ENCODE measurements at regions not wholly inside any gene's neighbourhood (a gene's known extent, or its start where the extent isn't known, plus 50 kb on each side); places are given as distances from the start of the nearest gene placed in this dataset.

DNA sequence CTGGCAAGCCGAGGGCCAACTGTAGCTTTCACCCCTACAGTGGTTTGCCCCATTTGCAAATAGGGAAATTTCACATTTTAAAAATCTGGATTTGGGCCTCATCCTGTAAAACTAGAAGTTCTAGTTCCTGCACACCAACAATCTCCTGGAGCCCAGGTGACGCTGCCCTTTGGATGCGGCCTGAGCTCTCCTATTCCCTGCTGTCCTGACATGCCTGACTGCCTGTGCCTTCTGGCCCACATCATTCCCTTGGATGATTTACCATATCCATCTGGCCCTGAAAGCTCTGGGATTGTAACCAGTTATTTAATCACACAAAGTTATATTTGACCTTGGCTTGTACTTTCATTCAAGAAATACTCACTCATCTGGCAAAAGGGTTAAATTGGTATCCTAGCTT, 272.3 kb downstream of the ARRDC4 start:
- WGBS (ENCODE audit: insufficient coverage), result 87% methylated on average over 3 of the region's 3 CpGs

DNA sequence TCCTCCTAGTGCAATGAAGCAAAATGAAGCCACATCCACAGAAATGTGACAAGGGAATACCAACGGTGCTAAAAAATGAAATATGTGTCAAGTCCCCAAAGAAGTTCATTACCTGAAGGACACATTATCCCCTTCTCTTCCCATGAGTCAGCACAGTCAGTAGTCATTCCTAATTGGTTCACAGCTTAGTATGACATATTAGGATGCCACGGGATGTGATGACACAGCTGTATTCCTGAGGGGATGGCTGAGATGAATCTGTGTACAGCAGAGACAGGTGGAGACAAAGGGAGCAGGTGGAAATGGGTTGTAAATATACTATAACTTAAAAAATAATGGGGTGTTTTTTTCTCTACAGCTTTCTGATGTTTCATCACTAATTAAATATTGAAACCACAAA, 273.4 kb downstream of the ARRDC4 start:
- H2AFZ ChIP-seq (ENCODE audit: insufficient read depth, low read depth, low read length, poor library complexity, severe bottlenecking), result no peak overlapping the region
- intact Hi-C loops (cut with micrococcal nuclease), result no loop called here
- no peaks in the 10 kb centered on the region for H3K4me1 Mint-ChIP-seq
- no peak overlapping the region for H3K27ac Mint-ChIP-seq
- no peaks in the 10 kb centered on the region for H4K20me1 ChIP-seq (ENCODE audit: control insufficient read depth, insufficient read depth, low read length, poor library complexity, severe bottlenecking)
- H3K79me2 ChIP-seq (ENCODE audit: control insufficient read depth, insufficient read depth, low read length), result no peaks in the 10 kb centered on the region
- H3K27ac ChIP-seq (ENCODE audit: low read length in 2 of 2), result no peak overlapping the region
- H3K9me3 ChIP-seq (ENCODE audit: control extremely low read depth in 1 of 3, control insufficient read depth in 2 of 3, insufficient read depth in 1 of 3, low read length in 2 of 3), result no peaks in the 10 kb centered on the region
- ATAC-seq (ENCODE audit: low read depth), result no peak
- H3K9me3 Mint-ChIP-seq (ENCODE audit: insufficient read depth), result no peaks in the 10 kb centered on the region
- H3K4me2 ChIP-seq (replicated peaks; ENCODE audit: low read depth, low read length, poor library complexity, severe bottlenecking), result no peak overlapping the region
- H3K36me3 ChIP-seq (replicated peaks in 1 of 2; ENCODE audit: control extremely low read depth in 1 of 2, control insufficient read depth in 1 of 2, extremely low read depth in 1 of 2, insufficient read depth in 2 of 2, low read length in 1 of 2), result no peaks in the 10 kb centered on the region
- POLR2A ChIA-PET, result no interaction called here
- no CpG with 5 or more reads among the region's 2 CpGs for WGBS (ENCODE audit: insufficient coverage)
- no peak overlapping the region for H3K9ac ChIP-seq (ENCODE audit: low read length)
- H3K4me3 Mint-ChIP-seq, result no peak overlapping the region
- CTCF ChIA-PET, result no interaction called here
- no peaks in the 10 kb centered on the region for H3K27me3 Mint-ChIP-seq
- no peak for DNase-seq
- no peak overlapping the region for H3K4me3 ChIP-seq (ENCODE audit: control extremely low read depth in 1 of 5, extremely low read depth in 1 of 5, insufficient read depth in 1 of 5, low read depth in 2 of 5, low read length in 4 of 5)
- no peaks in the 10 kb centered on the region for H3K27me3 ChIP-seq (replicated peaks in 1 of 4; ENCODE audit: control extremely low read depth in 1 of 4, control insufficient read depth in 3 of 4, insufficient read depth in 4 of 4, low read length in 3 of 4)
- no peaks in the 10 kb centered on the region for H3K4me1 ChIP-seq (ENCODE audit: control insufficient read depth in 2 of 2, insufficient read depth in 2 of 2, low read length in 2 of 2)
- TF ChIP-seq EZH2 (IDR thresholded peaks at IDR 0.05; ENCODE audit: borderline replicate concordance, insufficient read depth, low read depth, low read length, poor library complexity, severe bottlenecking), result no peak
- TF ChIP-seq, protein P1, sequence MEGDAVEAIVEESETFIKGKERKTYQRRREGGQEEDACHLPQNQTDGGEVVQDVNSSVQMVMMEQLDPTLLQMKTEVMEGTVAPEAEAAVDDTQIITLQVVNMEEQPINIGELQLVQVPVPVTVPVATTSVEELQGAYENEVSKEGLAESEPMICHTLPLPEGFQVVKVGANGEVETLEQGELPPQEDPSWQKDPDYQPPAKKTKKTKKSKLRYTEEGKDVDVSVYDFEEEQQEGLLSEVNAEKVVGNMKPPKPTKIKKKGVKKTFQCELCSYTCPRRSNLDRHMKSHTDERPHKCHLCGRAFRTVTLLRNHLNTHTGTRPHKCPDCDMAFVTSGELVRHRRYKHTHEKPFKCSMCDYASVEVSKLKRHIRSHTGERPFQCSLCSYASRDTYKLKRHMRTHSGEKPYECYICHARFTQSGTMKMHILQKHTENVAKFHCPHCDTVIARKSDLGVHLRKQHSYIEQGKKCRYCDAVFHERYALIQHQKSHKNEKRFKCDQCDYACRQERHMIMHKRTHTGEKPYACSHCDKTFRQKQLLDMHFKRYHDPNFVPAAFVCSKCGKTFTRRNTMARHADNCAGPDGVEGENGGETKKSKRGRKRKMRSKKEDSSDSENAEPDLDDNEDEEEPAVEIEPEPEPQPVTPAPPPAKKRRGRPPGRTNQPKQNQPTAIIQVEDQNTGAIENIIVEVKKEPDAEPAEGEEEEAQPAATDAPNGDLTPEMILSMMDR (IDR thresholded peaks at IDR 0.05), result no peak

More for the DNA sequence above, 272.3 kb downstream of the ARRDC4 start:
- ChIA-PET POLR2A (no interaction called here), CTCF (no interaction called here)
- H2AFZ ChIP-seq (ENCODE audit: insufficient read depth, low read depth, low read length, poor library complexity, severe bottlenecking), result no peak overlapping the region
- Mint-ChIP-seq H3K4me1 (no peaks in the 10 kb centered on the region), H3K9me3 (ENCODE audit: insufficient read depth) (no peaks in the 10 kb centered on the region), H3K27me3 (no peaks in the 10 kb centered on the region), H3K27ac (no peak overlapping the region), H3K4me3 (no peak overlapping the region)
- H4K20me1 ChIP-seq (ENCODE audit: control insufficient read depth, insufficient read depth, low read length, poor library complexity, severe bottlenecking), result no peaks in the 10 kb centered on the region
- H3K36me3 ChIP-seq (replicated peaks in 1 of 2; ENCODE audit: control extremely low read depth in 1 of 2, control insufficient read depth in 1 of 2, extremely low read depth in 1 of 2, insufficient read depth in 2 of 2, low read length in 1 of 2), result no peaks in the 10 kb centered on the region
- H3K4me3 ChIP-seq (ENCODE audit: control extremely low read depth in 1 of 5, extremely low read depth in 1 of 5, insufficient read depth in 1 of 5, low read depth in 2 of 5, low read length in 4 of 5), result no peak overlapping the region
- H3K79me2 ChIP-seq (ENCODE audit: control insufficient read depth, insufficient read depth, low read length), result no peaks in the 10 kb centered on the region
- no peaks in the 10 kb centered on the region for H3K4me1 ChIP-seq (ENCODE audit: control insufficient read depth in 2 of 2, insufficient read depth in 2 of 2, low read length in 2 of 2)
- no peaks in the 10 kb centered on the region for H3K27me3 ChIP-seq (replicated peaks in 1 of 4; ENCODE audit: control extremely low read depth in 1 of 4, control insufficient read depth in 3 of 4, insufficient read depth in 4 of 4, low read length in 3 of 4)
- no peak overlapping the region for H3K27ac ChIP-seq (ENCODE audit: low read length in 2 of 2)
- H3K4me2 ChIP-seq (replicated peaks; ENCODE audit: low read depth, low read length, poor library complexity, severe bottlenecking), result no peak overlapping the region
- TF ChIP-seq EZH2 (IDR thresholded peaks at IDR 0.05; ENCODE audit: borderline replicate concordance, insufficient read depth, low read depth, low read length, poor library complexity, severe bottlenecking), result no peak
- TF ChIP-seq, protein P1 (IDR thresholded peaks at IDR 0.05), result no peak
- no peak for ATAC-seq (ENCODE audit: low read depth)
- intact Hi-C loops (cut with micrococcal nuclease), result no loop called here
- no peaks in the 10 kb centered on the region for H3K9me3 ChIP-seq (ENCODE audit: control extremely low read depth in 1 of 3, control insufficient read depth in 2 of 3, insufficient read depth in 1 of 3, low read length in 2 of 3)
- DNase-seq, result no peak
- no peak overlapping the region for H3K9ac ChIP-seq (ENCODE audit: low read length)
